Stimulated activated naive CD8-positive, alpha-beta T cell treated with anti-CD3 and anti-CD28 coated beads, Interleukin-15, amount 100 ng/mL, for 72 hours (primary cell): ENCODE measurements at regions not wholly inside any gene's neighbourhood (a gene's known extent, or its start where the extent isn't known, plus 50 kb on each side); places are given as distances from the start of the nearest gene placed in this dataset.

Experiments
- ATAC-seq: fragments of 150-1000 bp; cut with Tn5 transposase; 2 replicates; pipeline ENCODE4 v1.10.0; 2021; ENCODE audit warnings: mild to moderate bottlenecking, moderate library complexity
- DNase-seq, 2 donors: peaks; one replicate each; pipeline ENCODE4 v3.0.0; 2021 to 2022
- H3K27ac Mint-ChIP-seq, 2 donors: one replicate each; pipeline ENCODE4 v1.8.0; 2022; ENCODE audit warnings: mild to moderate bottlenecking in 2 of 2, mixed read lengths in 2 of 2, moderate library complexity in 2 of 2
- H3K27me3 Mint-ChIP-seq: one replicate; pipeline ENCODE4 v1.8.0; 2022; ENCODE audit warnings: mixed read lengths
- H3K4me1 Mint-ChIP-seq: one replicate; pipeline ENCODE4 v1.8.0; 2022; ENCODE audit warnings: mild to moderate bottlenecking, mixed read lengths
- H3K4me3 Mint-ChIP-seq, 2 donors: one replicate each; pipeline ENCODE4 v1.8.0; 2022; ENCODE audit warnings: mild to moderate bottlenecking in 2 of 2, mixed read lengths in 2 of 2, moderate library complexity in 1 of 2
- H3K9me3 Mint-ChIP-seq, 2 donors: one replicate each; pipeline ENCODE4 v1.8.0; 2022; ENCODE audit warnings: mixed read lengths in 2 of 2

- ATAC-seq = no peak
- DNase-seq = no peak
- no peaks in the 10 kb centered on the region for H3K9me3 Mint-ChIP-seq
- H3K27me3 Mint-ChIP-seq = no peaks in the 10 kb centered on the region
- no peak overlapping the region for H3K27ac Mint-ChIP-seq
- no peak overlapping the region for H3K4me3 Mint-ChIP-seq
- H3K4me1 Mint-ChIP-seq = no peaks in the 10 kb centered on the region
These were observed 117.4 kb downstream of the ELAPOR2 start for GRCh38 chr7:86942081-86942480.

GRCh38 chr7:86939197-86939814 lies 120.1 kb downstream of the ELAPOR2 start:
- Mint-ChIP-seq H3K4me1 (no peaks in the 10 kb centered on the region), H3K27ac (no peak overlapping the region), H3K4me3 (no peak overlapping the region), H3K27me3 (no peaks in the 10 kb centered on the region), H3K9me3 (no peaks in the 10 kb centered on the region)
- ATAC-seq (peak; percentile 61), DNase-seq (peak; percentile 20 to 29)

DNA sequence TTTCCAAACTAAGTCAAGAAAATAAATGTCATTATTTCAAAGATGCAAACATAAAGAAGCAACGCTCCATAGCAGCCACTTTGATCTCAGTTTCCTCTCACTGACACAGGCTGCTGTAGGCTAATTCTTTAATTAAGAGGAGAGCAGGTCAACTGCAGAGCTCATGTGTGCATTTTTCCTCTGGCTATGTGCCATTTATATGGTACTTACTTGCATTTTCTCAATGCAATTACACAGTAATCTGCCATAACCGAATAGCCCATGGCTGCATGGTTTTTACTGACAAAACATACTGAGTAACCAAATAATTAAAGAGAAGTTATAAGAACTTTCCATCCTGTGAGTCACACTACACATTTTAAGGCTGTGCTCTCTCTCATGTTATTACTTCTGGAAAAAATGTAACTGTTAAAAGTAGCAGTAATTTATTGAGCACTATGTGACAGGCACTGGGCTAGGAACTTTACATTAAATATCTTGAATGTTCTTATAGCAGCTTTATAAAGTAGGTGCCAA lies 122.0 kb downstream of the ELAPOR2 start:
- no peak overlapping the region for H3K4me3 Mint-ChIP-seq
- ATAC-seq = no peak

DNA sequence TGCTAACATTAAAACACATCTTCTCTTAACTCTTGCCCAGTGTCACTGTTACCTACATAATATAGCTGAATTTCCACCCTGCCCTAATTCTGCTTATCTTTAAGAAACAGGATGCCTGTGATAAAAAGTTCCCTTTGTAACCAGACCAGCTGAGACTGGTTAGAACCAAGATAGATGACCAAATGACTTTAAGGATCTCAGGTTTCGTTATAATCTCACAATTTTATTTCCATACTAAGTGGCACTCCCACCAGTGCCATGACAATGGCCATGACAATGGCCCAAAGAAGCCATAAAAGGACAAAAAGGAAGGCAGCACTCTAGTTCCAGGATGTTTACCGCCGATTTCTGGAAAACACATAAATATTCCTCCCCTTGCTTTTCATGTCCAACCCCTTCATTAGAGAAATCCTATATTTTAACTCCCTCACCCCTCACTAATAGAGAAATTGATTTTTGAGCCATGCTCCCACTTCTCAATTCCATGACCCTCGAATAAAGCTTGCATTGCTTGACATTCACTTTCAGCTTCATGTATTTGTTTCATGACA lies 126.1 kb downstream of the ELAPOR2 start:
- H3K27me3 Mint-ChIP-seq = no peaks in the 10 kb centered on the region
- ATAC-seq = no peak
- no peaks in the 10 kb centered on the region for H3K9me3 Mint-ChIP-seq
- H3K4me1 Mint-ChIP-seq = peaks cover 7% of the 10 kb centered on the region
- no peak for DNase-seq
- H3K27ac Mint-ChIP-seq = no peak overlapping the region
- no peak overlapping the region for H3K4me3 Mint-ChIP-seq

More for the DNA sequence above, 122.0 kb downstream of the ELAPOR2 start:
- DNase-seq = no peak
- H3K4me1 Mint-ChIP-seq = no peaks in the 10 kb centered on the region
- H3K27ac Mint-ChIP-seq = no peak overlapping the region
- no peaks in the 10 kb centered on the region for H3K9me3 Mint-ChIP-seq
- no peaks in the 10 kb centered on the region for H3K27me3 Mint-ChIP-seq

DNA sequence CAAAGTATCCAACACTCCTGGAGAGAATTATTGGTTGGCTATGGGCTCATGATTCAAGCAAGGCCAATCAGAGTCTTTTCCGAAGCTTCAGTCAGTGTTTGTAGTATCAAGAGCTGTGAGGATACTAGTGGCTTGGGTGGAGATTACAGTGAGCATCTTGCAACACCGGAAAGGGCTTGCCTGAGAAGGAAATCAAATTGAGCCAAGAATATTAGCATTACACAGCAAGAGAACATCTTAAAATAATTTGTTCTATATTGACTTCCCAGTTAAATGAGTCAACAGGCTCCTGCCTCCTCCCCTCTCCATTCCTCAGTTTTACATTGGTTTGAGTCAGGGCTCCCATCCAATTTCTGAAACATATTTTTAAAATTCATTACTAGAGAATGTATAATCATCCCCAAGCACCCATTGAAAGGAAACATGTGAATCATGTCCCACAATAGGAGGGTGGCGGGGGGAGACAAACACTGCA lies 127.4 kb downstream of the ELAPOR2 start:
- peaks cover 7% of the 10 kb centered on the region for H3K27me3 Mint-ChIP-seq
- H3K9me3 Mint-ChIP-seq = no peaks in the 10 kb centered on the region
- no peak overlapping the region for H3K4me3 Mint-ChIP-seq
- H3K27ac Mint-ChIP-seq = no peak overlapping the region
- DNase-seq (no peak), ATAC-seq (no peak)
- H3K4me1 Mint-ChIP-seq = peaks cover 7% of the 10 kb centered on the region

- no peaks in the 10 kb centered on the region for H3K9me3 Mint-ChIP-seq
- H3K4me1 Mint-ChIP-seq = peaks cover 7% of the 10 kb centered on the region
- H3K27ac Mint-ChIP-seq = no peak overlapping the region
- no peak overlapping the region for H3K4me3 Mint-ChIP-seq
- peaks cover 12% of the 10 kb centered on the region for H3K27me3 Mint-ChIP-seq
- DNase-seq (no peak), ATAC-seq (peak; percentile 84)
These were observed 128.0 kb downstream of the ELAPOR2 start for GRCh38 chr7:86931439-86931838.

DNA sequence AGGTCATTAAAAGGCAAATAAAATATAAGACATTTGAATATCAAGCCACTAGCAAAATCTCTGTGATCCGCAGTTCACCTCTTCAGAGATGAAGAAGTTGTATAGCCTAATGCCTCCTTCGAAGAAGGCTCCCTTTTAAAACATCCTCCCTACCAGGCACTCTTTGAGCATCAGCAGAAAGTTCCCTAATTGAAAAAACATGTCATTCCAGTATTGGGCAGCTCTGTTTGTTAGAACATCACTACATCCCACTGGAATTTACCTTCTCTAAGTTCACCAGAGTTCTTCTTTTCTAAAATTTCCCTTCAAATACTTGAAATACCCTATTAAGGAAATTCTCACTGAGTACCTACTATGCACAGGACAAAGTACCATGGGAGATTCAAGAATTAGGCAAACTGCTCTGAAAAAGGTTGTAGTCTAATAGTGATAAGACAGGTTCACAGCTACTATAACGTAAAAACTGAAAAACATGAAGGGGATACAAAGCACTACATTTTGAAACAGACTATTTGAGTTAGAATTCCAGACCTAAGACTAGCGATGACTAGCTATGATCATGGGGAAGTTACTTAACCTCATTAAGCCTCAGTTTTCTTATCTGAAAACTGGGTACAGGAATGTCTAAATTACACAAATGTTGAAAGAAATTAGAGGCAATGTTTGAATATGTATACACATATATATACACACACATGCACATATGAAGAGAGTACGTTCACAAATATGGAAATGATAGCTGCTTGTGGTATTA lies 128.7 kb downstream of the ELAPOR2 start:
- Mint-ChIP-seq H3K4me1 (peaks cover 7% of the 10 kb centered on the region), H3K27ac (no peak overlapping the region), H3K9me3 (no peaks in the 10 kb centered on the region), H3K27me3 (peaks cover 12% of the 10 kb centered on the region), H3K4me3 (no peak overlapping the region)
- no peak for ATAC-seq
- DNase-seq = no peak

DNA sequence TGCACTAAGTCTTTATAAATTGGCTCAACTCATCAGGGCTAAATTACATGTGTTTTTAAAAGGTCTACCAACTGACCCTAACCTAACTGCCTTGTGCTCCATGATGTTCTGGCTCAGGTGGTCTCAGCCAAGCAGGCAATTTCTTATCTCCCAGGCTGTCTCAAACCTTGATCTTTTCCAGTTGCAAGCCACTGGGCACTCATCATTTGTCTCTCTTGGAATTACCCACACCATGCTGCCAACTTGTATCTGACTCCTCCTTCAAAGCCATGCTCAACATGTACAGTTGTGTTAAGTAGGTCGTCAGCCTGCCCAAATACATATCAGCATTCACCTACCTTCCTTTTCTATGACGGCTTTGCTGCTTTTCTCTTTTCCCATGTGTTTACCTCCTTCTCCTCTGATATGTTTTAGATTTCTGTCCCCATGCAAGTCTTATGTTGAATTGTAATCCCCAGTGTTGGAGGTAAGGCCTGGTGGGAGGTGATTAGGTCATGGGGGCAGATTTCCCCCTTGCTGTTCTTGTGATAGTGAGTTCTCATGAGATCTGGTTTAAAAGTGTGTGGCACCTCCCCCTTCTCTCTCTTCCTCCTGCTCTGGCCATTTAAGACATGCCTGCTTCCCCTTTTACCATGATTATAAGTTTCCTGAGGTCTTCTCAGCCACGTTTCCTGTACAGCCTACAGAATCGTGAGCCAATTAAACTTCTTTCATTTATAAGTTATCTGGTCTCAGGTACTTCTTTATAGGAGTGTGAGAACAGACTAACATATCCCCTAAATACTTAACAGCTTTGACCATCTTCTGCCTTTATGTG lies 130.0 kb downstream of the ELAPOR2 start:
- DNase-seq (no peak), ATAC-seq (no peak)
- no peaks in the 10 kb centered on the region for H3K9me3 Mint-ChIP-seq
- H3K4me1 Mint-ChIP-seq = peaks cover 7% of the 10 kb centered on the region
- peak overlapping the region in 1 of 2 donors; percentile 38 for H3K27ac Mint-ChIP-seq
- no peak overlapping the region for H3K4me3 Mint-ChIP-seq
- peaks cover 12% of the 10 kb centered on the region for H3K27me3 Mint-ChIP-seq

DNA sequence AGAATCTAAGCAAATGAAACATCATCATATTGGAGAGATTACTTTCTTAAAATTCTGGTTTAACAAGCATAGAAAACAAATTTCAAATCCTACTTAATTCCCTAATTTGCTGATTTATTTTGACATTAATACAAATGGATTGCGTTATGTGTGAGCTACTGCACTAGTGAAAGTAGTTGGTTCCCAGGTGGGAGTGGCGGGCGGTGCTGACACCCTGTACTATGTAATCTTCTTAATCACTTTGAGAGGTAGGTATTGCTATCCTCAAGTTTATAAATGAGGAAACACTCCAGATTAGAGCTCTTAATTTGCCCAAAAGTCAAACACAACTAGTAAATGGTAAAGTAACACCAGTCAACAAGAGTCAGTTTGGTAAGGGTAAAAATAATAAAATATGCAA lies 131.1 kb downstream of the ELAPOR2 start:
- H3K27me3 Mint-ChIP-seq = peaks cover 12% of the 10 kb centered on the region
- no peak for ATAC-seq
- no peaks in the 10 kb centered on the region for H3K9me3 Mint-ChIP-seq

GRCh38 chr7:86926732-86927131 lies 132.7 kb downstream of the ELAPOR2 start:
- peaks cover 12% of the 10 kb centered on the region for H3K27me3 Mint-ChIP-seq
- DNase-seq = no peak
- no peaks in the 10 kb centered on the region for H3K9me3 Mint-ChIP-seq
- ATAC-seq = no peak
- H3K27ac Mint-ChIP-seq = no peak overlapping the region
- H3K4me1 Mint-ChIP-seq = peaks cover 7% of the 10 kb centered on the region
- H3K4me3 Mint-ChIP-seq = no peak overlapping the region

More for the DNA sequence above, 131.1 kb downstream of the ELAPOR2 start:
- no peak for DNase-seq
- H3K27ac Mint-ChIP-seq = no peak overlapping the region
- H3K4me3 Mint-ChIP-seq = no peak overlapping the region
- peaks cover 7% of the 10 kb centered on the region for H3K4me1 Mint-ChIP-seq

DNA sequence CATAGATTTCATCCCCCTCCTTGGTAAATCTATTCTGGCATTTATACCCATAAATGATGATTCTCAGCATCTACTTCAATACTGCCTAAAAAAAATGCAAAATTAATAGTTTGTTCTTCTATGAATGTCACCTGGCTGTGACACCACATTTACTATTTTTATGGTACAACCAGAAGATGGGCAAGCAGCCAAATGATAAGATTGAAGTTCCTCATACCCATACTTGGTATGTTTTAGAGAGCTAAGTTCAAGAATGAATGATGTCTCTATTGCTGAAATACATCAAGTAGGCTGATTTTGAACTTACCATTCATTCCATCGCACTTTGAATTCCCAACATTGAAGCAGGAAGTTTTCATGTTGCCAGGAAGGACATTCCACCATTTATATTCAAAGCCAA lies 134.2 kb downstream of the ELAPOR2 start:
- H3K27ac Mint-ChIP-seq = no peak overlapping the region
- ATAC-seq (no peak), DNase-seq (no peak)
- peaks cover 12% of the 10 kb centered on the region for H3K27me3 Mint-ChIP-seq
- no peak overlapping the region for H3K4me3 Mint-ChIP-seq
- H3K9me3 Mint-ChIP-seq = no peaks in the 10 kb centered on the region
- H3K4me1 Mint-ChIP-seq = peaks cover 7% of the 10 kb centered on the region

DNA sequence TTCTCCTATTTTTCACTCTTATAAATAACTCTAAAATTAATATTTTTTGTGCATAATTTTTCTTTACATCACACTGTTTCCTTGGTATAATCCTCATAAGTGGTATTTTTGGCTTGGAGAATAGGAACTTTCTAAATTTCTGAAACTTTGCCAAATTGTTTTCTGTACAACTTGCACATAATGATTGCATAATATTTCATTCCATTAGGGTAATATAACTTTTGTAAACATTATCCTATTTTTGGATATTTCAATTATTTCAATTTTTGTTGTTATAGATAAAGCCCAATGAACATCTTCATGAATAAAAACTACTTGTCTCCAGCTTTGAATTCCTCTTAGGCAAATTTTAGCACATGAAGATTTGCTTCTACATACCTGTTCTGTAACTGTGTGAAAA lies 135.9 kb downstream of the ELAPOR2 start:
- no peak for ATAC-seq
- Mint-ChIP-seq H3K9me3 (no peaks in the 10 kb centered on the region), H3K4me3 (no peak overlapping the region), H3K27me3 (peaks cover 12% of the 10 kb centered on the region), H3K27ac (no peak overlapping the region), H3K4me1 (no peaks in the 10 kb centered on the region)
- DNase-seq = no peak

DNA sequence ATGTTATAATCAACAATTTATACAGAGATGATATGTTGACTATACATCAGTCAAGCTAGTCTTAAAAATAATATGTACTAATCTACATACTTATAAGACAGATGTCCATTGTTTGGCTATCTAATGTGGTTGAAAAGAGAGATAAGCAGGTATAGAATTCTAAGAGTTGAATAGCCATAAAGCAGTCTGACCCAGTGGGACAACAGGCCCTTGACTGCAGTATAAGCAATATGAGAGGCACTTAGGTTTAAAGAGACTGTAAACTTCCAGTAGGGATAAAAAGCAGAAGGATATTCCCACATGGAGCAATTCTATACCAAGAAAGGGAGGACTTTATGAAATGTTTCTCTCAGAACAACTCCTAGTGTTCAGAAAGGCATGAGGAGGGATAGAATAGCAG lies 139.3 kb downstream of the ELAPOR2 start:
- no peak for ATAC-seq
- Mint-ChIP-seq H3K9me3 (no peaks in the 10 kb centered on the region), H3K27ac (no peak overlapping the region), H3K27me3 (no peaks in the 10 kb centered on the region), H3K4me3 (no peak overlapping the region), H3K4me1 (peaks cover 8% of the 10 kb centered on the region)
- no peak for DNase-seq

GRCh38 chr7:86918245-86918644 lies 141.2 kb downstream of the ELAPOR2 start:
- Mint-ChIP-seq H3K4me1 (peaks cover 8% of the 10 kb centered on the region), H3K9me3 (no peaks in the 10 kb centered on the region), H3K27me3 (no peaks in the 10 kb centered on the region), H3K27ac (no peak overlapping the region), H3K4me3 (no peak overlapping the region)
- no peak for DNase-seq
- ATAC-seq = no peak

DNA sequence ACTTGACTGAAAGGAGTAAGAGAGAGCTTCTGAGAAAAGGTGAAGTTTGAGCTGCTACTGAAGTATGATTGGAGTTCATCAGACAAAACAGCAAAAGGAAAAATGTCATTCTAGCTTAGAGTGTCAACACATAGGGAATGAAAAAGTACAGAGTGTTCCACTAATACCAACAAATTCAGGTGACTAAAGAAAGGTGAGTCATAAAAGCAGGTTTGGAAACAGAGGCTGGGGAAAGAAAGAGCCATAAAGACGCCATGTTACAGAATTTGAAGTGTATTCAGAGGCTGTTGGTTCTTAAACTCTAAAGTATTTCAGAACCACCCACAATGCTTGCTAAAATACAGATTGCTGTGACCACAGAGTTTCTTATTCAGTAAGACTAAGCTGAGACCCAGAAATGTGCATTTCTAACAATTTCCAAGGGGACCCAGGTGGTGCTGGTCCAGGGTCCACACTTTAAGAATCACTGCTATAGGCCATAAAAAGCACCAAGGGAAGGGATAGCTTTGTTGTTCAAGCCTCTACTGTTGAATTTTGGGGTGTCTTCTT lies 143.1 kb downstream of the ELAPOR2 start:
- no peak for DNase-seq
- no peak overlapping the region for H3K4me3 Mint-ChIP-seq
- no peaks in the 10 kb centered on the region for H3K27me3 Mint-ChIP-seq
- peak; percentile 49 for ATAC-seq
- peaks cover 8% of the 10 kb centered on the region for H3K4me1 Mint-ChIP-seq
- no peaks in the 10 kb centered on the region for H3K9me3 Mint-ChIP-seq
- no peak overlapping the region for H3K27ac Mint-ChIP-seq
